A673 (cell line): ENCODE measurements at regions not wholly inside any gene's neighbourhood (a gene's known extent, or its start where the extent isn't known, plus 50 kb on each side); places are given as distances from the start of the nearest gene placed in this dataset.

Experiments
- CTCF ChIP-seq: fragments of 300-800, 200-600 bp; sonication (generic); conservative IDR thresholded peaks from 2 replicates; pipeline ENCODE4 v1.5.1; 2017; ENCODE audit warnings: low read depth, mild to moderate bottlenecking, antibody characterized with exemption, low read length, moderate library complexity, mixed read lengths
- EZH2 ChIP-seq: fragments of 200-600 bp; sonication (generic); IDR thresholded peaks from 2 replicates; pipeline ENCODE4 v1.6.1; 2017; ENCODE audit warnings: borderline replicate concordance, low read depth, mild to moderate bottlenecking, mixed read lengths, antibody characterized with exemption, low read length; ENCODE audit not compliant: poor library complexity, severe bottlenecking

DNA sequence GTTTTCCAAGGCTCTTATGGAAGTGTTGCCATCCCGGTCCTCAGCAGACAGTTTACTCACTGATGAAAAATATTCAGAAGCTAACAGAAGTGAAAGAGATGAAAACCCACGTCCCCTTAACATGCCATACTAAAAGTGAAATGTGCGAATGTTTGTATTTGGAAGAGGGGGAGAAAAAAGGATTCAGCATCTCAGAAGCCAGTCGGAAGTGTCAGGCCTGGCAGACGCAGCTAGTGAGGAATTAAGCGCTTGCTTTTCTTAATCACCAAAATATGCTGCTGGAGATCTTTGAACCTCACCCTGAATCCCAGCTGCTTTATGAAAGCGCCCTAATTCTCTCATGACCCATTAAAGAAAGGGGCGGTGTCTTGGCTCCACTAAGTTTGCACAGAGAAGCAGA, 653.7 kb downstream of the DCDC2C start:
- TF ChIP-seq CTCF (no peak), EZH2 (no peak)
